Thoracic aorta (tissue), 2 donors: ENCODE measurements at regions not wholly inside any gene's neighbourhood (a gene's known extent, or its start where the extent isn't known, plus 50 kb on each side); places are given as distances from the start of the nearest gene placed in this dataset.
"Not testable (repeated sequence)": the region's sequence is repeated elsewhere in the genome, so short reads cannot be mapped to it uniquely, and the experiment has no call there.

ENCODE experiments used
- ATAC-seq: fragments of 150-250 bp; one replicate; pipeline ENCODE4 v1.8.0; 2017; ENCODE audit warnings: low read depth; ENCODE audit not compliant: insufficient number of reproducible peaks, low FRiP score
- DNase-seq: peaks from one replicate; pipeline ENCODE4 v3.0.0-alpha.2; 2020; ENCODE audit warnings: low spot score
- H3K27ac ChIP-seq, 2 donors: fragments of 200-600 bp; sonication (generic); 1 replicate in 1 of 2; 2 replicates in 1 of 2; pipeline ENCODE4 v1.5.1; 2016; ENCODE audit warnings: mild to moderate bottlenecking in 2 of 2, moderate library complexity in 2 of 2
- H3K27me3 ChIP-seq: fragments of 200-600 bp; sonication (generic); replicated peaks from 2 replicates; pipeline ENCODE4 v1.6.0; 2016; ENCODE audit warnings: mild to moderate bottlenecking; ENCODE audit not compliant: insufficient read depth
- H3K36me3 ChIP-seq: fragments of 200-600 bp; sonication (generic); one replicate; pipeline ENCODE4 v1.5.1; 2016
- H3K4me1 ChIP-seq, 2 donors: fragments of 200-600 bp; sonication (generic); 1 replicate in 1 of 2; 2 replicates in 1 of 2; pipeline versions ENCODE4 v1.5.1 to v1.6.0; 2016; ENCODE audit warnings: low read depth in 2 of 2, mild to moderate bottlenecking in 1 of 2; ENCODE audit not compliant: control insufficient read depth in 1 of 2
- H3K4me3 ChIP-seq: fragments of 200-600 bp; sonication (generic); 2 replicates; pipeline ENCODE4 v1.5.1; 2016; ENCODE audit warnings: mild to moderate bottlenecking
- H3K9me3 ChIP-seq: fragments of 200-600 bp; sonication (generic); 2 replicates; pipeline ENCODE4 v1.5.1; 2016
- CTCF ChIP-seq: fragments of 200-600 bp; sonication (generic); IDR thresholded peaks from one replicate; pipeline ENCODE4 v1.5.1; 2019; ENCODE audit warnings: antibody characterized with exemption

- no peaks in the 10 kb centered on the region for H3K4me1 ChIP-seq
- ATAC-seq, result no peak
- no peak overlapping the region for H3K4me3 ChIP-seq
- no peaks in the 10 kb centered on the region for H3K27me3 ChIP-seq
- DNase-seq, result no peak
- no peaks in the 10 kb centered on the region for H3K9me3 ChIP-seq
- no peaks in the 10 kb centered on the region for H3K36me3 ChIP-seq
- no peak overlapping the region for H3K27ac ChIP-seq
- no peak for TF ChIP-seq CTCF
Measured at GRCh38 chr5:100043475-100043874, 491.7 kb upstream of the FAM174A start.

- DNase-seq, result no peak
- no peak overlapping the region for H3K27ac ChIP-seq
- H3K9me3 ChIP-seq, result no peaks in the 10 kb centered on the region
- TF ChIP-seq CTCF, result no peak
- H3K4me1 ChIP-seq, result no peaks in the 10 kb centered on the region
- no peaks in the 10 kb centered on the region for H3K36me3 ChIP-seq
- H3K4me3 ChIP-seq, result no peak overlapping the region
- ATAC-seq, result no peak
- H3K27me3 ChIP-seq, result no peaks in the 10 kb centered on the region
Measured at GRCh38 chr5:100026606-100027005, 508.6 kb upstream of the FAM174A start.

- TF ChIP-seq CTCF, result no peak
- ATAC-seq (no peak), DNase-seq (no peak)
- Histone ChIP-seq H3K27me3 (no peaks in the 10 kb centered on the region), H3K9me3 (no peaks in the 10 kb centered on the region), H3K4me1 (no peaks in the 10 kb centered on the region), H3K4me3 (no peak overlapping the region), H3K36me3 (no peaks in the 10 kb centered on the region), H3K27ac (no peak overlapping the region)
Measured at GRCh38 chr5:100023536-100023935, 511.6 kb upstream of the FAM174A start.

- no peak overlapping the region for H3K27ac ChIP-seq
- H3K27me3 ChIP-seq, result no peaks in the 10 kb centered on the region
- DNase-seq, result no peak
- ATAC-seq, result no peak
- no peak for TF ChIP-seq CTCF
- H3K9me3 ChIP-seq, result no peaks in the 10 kb centered on the region
- H3K4me1 ChIP-seq, result no peaks in the 10 kb centered on the region
- H3K36me3 ChIP-seq, result no peaks in the 10 kb centered on the region
- H3K4me3 ChIP-seq, result no peak overlapping the region
Measured at GRCh38 chr5:100017520-100018262, 517.5 kb upstream of the FAM174A start.

- not testable (repeated sequence) for H3K9me3 ChIP-seq, H3K4me1 ChIP-seq, H3K36me3 ChIP-seq, DNase-seq, H3K4me3 ChIP-seq, H3K27ac ChIP-seq, ATAC-seq, H3K27me3 ChIP-seq
Measured at GRCh38 chr5:100013305-100013704, 521.9 kb upstream of the FAM174A start.

GRCh38 chr5:100011160-100011559 is 524.0 kb upstream of the FAM174A start:
- ATAC-seq, H3K4me1 ChIP-seq, H3K27me3 ChIP-seq, H3K27ac ChIP-seq, H3K36me3 ChIP-seq, H3K9me3 ChIP-seq, DNase-seq, H3K4me3 ChIP-seq: not testable (repeated sequence)
